ENCODE measurements at regions not wholly inside any gene's neighbourhood (a gene's known extent, or its start where the extent isn't known, plus 50 kb on each side); places are given as distances from the start of the nearest gene placed in this dataset.

DNA sequence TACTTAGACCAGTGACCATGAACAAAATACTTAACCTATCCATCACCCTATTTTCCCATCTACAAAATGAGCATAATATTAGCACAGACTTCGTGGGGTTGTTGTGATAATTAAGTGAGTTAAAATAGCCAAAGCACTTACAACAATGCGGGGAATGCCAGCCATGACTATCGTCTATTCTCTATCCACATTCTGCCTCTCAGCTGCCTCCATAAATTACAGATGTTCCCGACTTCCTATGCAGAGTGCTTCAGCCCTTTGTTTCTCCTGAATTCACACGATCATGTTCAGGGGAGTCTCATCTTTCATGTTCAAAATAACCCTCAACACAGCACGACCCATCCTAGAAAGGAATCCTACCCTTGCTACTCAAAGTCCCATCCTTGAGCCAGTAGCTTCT is 211.6 kb downstream of the EN1 start:
- DNase-seq (ENCODE audit: low read depth) = no peak
- TF ChIP-seq, protein P1, sequence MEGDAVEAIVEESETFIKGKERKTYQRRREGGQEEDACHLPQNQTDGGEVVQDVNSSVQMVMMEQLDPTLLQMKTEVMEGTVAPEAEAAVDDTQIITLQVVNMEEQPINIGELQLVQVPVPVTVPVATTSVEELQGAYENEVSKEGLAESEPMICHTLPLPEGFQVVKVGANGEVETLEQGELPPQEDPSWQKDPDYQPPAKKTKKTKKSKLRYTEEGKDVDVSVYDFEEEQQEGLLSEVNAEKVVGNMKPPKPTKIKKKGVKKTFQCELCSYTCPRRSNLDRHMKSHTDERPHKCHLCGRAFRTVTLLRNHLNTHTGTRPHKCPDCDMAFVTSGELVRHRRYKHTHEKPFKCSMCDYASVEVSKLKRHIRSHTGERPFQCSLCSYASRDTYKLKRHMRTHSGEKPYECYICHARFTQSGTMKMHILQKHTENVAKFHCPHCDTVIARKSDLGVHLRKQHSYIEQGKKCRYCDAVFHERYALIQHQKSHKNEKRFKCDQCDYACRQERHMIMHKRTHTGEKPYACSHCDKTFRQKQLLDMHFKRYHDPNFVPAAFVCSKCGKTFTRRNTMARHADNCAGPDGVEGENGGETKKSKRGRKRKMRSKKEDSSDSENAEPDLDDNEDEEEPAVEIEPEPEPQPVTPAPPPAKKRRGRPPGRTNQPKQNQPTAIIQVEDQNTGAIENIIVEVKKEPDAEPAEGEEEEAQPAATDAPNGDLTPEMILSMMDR (IDR thresholded peaks at IDR 0.05; ENCODE audit: insufficient read depth, low read depth, low read length, missing control alignments) = no peak
- no peak overlapping the region for H3K4me3 ChIP-seq (ENCODE audit: low read depth, low read length)

DNA sequence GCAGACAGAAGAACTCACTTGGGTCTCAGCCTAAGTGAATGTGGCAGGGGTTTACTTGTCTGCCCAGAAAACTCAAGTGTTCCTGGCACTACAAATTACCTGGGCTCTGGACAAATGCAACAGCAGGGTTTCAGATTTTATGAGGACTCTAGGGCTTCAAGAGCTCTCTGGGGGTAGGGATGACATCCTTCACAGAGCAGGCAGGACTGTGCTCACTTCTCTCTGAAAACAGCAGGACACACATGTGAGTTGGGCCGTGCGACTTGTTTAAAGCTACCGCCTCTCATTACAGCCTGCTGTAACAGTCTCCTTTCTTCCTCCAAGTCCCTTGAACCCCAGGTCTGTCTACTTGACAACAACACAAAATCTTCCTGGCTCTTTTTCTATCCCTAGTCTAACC is 212.6 kb downstream of the EN1 start:
- no peak overlapping the region for H3K4me3 ChIP-seq (ENCODE audit: low read depth, low read length)
- no peak for DNase-seq (ENCODE audit: low read depth)
- TF ChIP-seq, protein P1 (IDR thresholded peaks at IDR 0.05; ENCODE audit: insufficient read depth, low read depth, low read length, missing control alignments) = no peak

DNA sequence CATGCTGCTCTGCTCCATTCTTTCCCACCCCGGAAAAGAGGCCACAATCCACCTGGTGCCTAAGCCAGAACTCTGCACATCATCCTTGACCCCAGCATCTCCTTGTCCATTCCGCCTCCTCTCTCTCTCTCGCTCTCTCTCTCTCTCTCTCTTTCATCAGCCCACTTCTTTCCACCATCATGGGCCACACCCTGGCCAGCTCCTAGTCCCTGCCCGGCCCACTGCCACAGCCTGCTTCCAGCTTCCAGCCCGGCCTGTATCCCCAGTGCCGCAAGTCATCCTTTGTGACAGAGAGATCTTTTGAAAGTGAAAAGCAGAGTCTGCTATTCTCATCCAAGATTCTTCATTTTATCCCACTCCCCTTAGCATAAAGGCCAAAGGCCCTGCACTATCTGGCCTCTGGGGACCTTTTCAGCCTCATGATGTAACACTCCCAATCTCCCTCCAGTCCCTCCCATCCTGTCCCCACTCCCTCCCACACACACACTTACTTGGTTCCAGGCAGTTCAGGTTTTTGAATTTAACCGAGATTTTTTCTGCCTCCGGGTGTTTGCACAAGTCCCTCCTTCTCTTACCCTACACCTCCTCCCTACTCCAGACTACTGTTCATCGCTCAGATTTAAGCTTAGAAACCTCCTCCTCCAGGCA is 214.0 kb downstream of the EN1 start:
- no peak overlapping the region for H3K4me3 ChIP-seq (ENCODE audit: low read depth, low read length)
- no peak for DNase-seq (ENCODE audit: low read depth)
- TF ChIP-seq, protein P1 (IDR thresholded peaks at IDR 0.05; ENCODE audit: insufficient read depth, low read depth, low read length, missing control alignments) = no peak

DNA sequence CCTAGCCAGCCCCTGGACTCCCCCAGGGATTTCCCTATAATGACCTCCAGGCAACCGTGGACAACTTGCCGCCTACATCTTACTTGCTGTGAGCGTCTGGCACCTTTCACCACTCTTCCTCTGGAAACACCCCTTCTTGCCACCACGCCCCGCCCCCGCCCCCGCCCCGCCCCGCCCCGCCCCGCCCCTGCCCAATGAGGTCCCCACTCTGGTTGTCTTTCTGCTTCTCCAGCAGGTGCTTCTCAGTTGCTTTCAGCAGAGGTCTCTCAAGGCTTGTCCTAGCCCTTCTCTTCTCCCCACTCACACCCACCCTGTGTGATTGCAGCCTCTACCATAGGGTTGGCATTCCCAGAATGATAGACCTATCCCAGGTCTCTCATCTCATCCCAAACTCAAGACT is 214.5 kb downstream of the EN1 start:
- no peak for DNase-seq (ENCODE audit: low read depth)
- no peak overlapping the region for H3K4me3 ChIP-seq (ENCODE audit: low read depth, low read length)
- TF ChIP-seq, protein P1 (IDR thresholded peaks at IDR 0.05; ENCODE audit: insufficient read depth, low read depth, low read length, missing control alignments) = no peak

DNA sequence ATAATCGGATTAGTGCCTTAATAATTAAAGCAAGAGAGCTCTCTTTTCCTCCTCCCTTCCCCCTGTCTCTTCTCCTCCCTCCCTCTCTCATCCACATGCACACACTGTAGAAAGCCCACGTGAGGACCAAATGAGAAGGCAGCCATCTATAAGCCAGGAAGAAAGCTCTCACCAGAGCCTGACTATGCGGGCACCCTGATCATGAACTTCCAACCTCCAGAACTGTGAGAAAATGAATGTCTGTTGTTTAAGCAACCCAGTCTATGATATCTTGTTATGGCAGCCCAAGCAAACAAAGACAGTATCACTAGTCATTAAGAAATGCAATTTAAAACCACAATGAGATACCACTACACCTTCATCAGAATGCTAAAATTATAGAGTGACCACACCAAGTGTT is 220.3 kb downstream of the EN1 start:
- H3K4me3 ChIP-seq (ENCODE audit: low read depth, low read length) = no peak overlapping the region
- no peak for DNase-seq (ENCODE audit: low read depth)
- TF ChIP-seq, protein P1 (IDR thresholded peaks at IDR 0.05; ENCODE audit: insufficient read depth, low read depth, low read length, missing control alignments) = no peak

DNA sequence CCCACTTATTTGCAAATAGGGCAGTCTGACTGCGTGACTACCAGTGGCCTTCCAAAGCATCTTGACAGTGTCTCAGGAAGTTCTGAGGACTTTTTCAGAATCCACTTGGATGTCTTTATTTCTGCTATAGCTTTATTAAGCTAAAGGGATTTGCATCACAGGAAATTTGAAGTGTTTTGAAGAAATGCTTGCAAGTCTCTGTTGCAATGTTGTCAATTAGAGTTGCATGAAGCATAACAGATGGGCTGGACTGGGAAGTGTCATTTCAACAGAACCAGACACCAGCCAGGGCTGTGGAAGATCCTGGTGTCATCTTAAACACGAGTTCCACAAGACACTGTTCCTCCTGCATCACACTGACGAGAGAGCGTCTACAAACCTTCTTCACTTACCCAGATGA is 224.5 kb downstream of the EN1 start:
- no peak for DNase-seq (ENCODE audit: low read depth)
- H3K4me3 ChIP-seq (ENCODE audit: low read depth, low read length) = no peak overlapping the region
- TF ChIP-seq, protein P1 (IDR thresholded peaks at IDR 0.05; ENCODE audit: insufficient read depth, low read depth, low read length, missing control alignments) = no peak

DNA sequence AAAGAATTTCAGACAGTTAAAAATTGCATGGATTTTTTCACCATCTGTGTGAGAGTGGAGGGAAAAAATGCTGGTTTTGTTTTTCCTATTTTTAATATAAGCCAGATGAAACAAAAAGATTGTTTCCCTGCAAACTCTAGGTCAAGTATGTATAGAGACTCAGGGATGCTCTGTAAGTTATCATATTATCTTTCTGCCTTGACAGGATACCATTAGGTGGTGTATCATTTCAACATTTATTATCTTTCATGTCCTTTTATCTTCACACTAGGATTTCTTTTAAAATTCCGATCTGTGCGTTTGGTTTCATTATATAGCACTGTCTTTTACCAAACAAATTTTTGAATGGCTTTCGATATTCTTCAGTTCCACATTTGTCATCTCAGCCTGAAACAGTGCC is 225.3 kb downstream of the EN1 start:
- no peak overlapping the region for H3K4me3 ChIP-seq (ENCODE audit: low read depth, low read length)
- no peak for DNase-seq (ENCODE audit: low read depth)
- TF ChIP-seq, protein P1 (IDR thresholded peaks at IDR 0.05; ENCODE audit: insufficient read depth, low read depth, low read length, missing control alignments) = no peak
